HEK293T (cell line): ENCODE measurements at regions not wholly inside any gene's neighbourhood (a gene's known extent, or its start where the extent isn't known, plus 50 kb on each side); places are given as distances from the start of the nearest gene placed in this dataset.

ENCODE experiments used
- BHLHE40 ChIP-seq: fragments of 450-650 bp; IDR thresholded peaks from 2 replicates; pipeline ENCODE4 v1.6.1; 2016; ENCODE audit warnings: mild to moderate bottlenecking, moderate library complexity, borderline replicate concordance
- ELF4 ChIP-seq: fragments of 450-650 bp; IDR thresholded peaks from 2 replicates; pipeline ENCODE4 v1.6.1; 2017; ENCODE audit warnings: antibody characterized with exemption
- FOXA1 ChIP-seq: fragments of 450-650 bp; IDR thresholded peaks from 2 replicates; pipeline ENCODE4 v1.6.1; 2016; ENCODE audit warnings: mild to moderate bottlenecking
- FOXK2 ChIP-seq: fragments of 450-650 bp; IDR thresholded peaks from 2 replicates; pipeline ENCODE4 v1.6.1; 2016; ENCODE audit warnings: mild to moderate bottlenecking
- FOXM1 ChIP-seq: fragments of 450-650 bp; IDR thresholded peaks from 2 replicates; pipeline ENCODE4 v1.6.1; 2017; ENCODE audit warnings: mild to moderate bottlenecking, borderline replicate concordance
- HDGF ChIP-seq: fragments of 450-650 bp; IDR thresholded peaks from 2 replicates; pipeline ENCODE4 v1.6.1; 2017; ENCODE audit warnings: antibody characterized with exemption, borderline replicate concordance
- L3MBTL2 ChIP-seq: fragments of 450-650 bp; conservative IDR thresholded peaks from 2 replicates; pipeline ENCODE4 v1.6.1; 2016; ENCODE audit warnings: mild to moderate bottlenecking
- LEF1 ChIP-seq: fragments of 450-650 bp; IDR thresholded peaks from 2 replicates; pipeline ENCODE4 v1.6.1; 2017; ENCODE audit warnings: mild to moderate bottlenecking, borderline replicate concordance
- SP1 ChIP-seq: fragments of 450-650 bp; IDR thresholded peaks from 2 replicates; pipeline ENCODE4 v1.6.1; 2017
- SUZ12 ChIP-seq: fragments of 450-650 bp; IDR thresholded peaks from 2 replicates; pipeline ENCODE4 v1.6.1; 2016; ENCODE audit warnings: mild to moderate bottlenecking
- TARDBP ChIP-seq: fragments of 450-650 bp; IDR thresholded peaks from 2 replicates; pipeline ENCODE4 v1.6.1; 2016
- ZNF384 ChIP-seq: fragments of 450-650 bp; IDR thresholded peaks from 2 replicates; pipeline ENCODE4 v1.6.1; 2016
- TF ChIP-seq, protein P1 (sequence below): fragments of 450-650 bp; IDR thresholded peaks from 2 replicates; pipeline ENCODE4 v1.6.1; 2016

DNA sequence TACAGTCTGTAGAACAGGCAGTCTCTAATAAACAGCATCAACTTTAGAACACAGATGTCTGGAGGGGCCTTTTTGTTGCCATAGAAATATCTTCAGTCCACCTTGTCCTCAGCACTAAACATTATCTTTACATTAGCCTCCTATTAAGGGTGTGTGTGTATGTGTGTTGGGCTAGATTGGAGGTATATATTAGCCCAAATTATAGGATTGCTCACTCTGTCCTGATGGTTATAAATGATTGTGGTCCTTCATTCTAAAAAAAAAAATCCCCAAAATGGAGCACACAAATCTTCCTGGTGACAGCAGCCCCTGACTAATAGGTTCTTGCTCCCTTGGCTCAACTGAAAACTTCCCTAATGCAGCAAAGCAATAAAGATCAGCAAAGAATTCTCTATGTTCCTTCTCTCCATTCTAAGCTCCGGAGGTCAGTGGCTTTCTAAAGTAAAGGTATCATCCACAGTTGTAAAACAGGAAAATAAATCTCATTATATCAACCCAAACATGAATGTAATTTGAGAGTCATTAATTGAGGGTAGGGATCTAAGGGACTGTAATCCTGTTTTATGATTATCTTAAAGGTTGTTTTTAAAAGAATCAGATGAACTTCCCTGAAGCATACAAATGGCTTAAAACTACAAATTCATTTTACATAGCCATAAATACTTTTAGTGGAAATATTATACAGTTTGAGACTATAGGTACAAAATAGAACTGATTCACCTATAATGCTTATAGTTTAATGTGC lies 232.7 kb downstream of the KLF12 start:
- TF ChIP-seq FOXM1 = no peak
- TF ChIP-seq FOXA1 = no peak
- TF ChIP-seq TARDBP = no peak
- no peak for TF ChIP-seq SUZ12
- TF ChIP-seq LEF1 = no peak
- no peak for TF ChIP-seq SP1
- TF ChIP-seq FOXK2 = no peak
- no peak for TF ChIP-seq L3MBTL2
- TF ChIP-seq, protein P1, sequence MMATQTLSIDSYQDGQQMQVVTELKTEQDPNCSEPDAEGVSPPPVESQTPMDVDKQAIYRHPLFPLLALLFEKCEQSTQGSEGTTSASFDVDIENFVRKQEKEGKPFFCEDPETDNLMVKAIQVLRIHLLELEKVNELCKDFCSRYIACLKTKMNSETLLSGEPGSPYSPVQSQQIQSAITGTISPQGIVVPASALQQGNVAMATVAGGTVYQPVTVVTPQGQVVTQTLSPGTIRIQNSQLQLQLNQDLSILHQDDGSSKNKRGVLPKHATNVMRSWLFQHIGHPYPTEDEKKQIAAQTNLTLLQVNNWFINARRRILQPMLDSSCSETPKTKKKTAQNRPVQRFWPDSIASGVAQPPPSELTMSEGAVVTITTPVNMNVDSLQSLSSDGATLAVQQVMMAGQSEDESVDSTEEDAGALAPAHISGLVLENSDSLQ = peak; percentile 88
- no peak for TF ChIP-seq HDGF
- no peak for TF ChIP-seq BHLHE40
- TF ChIP-seq ELF4 = no peak
- no peak for TF ChIP-seq ZNF384
